Smooth muscle cell (in vitro differentiated cells): ENCODE measurements at regions not wholly inside any gene's neighbourhood (a gene's known extent, or its start where the extent isn't known, plus 50 kb on each side); places are given as distances from the start of the nearest gene placed in this dataset.

ENCODE experiments used
- DNase-seq: peaks from one replicate; lab custom pipeline; 2025; ENCODE audit not compliant: unreplicated experiment; lab: John Stamatoyannopoulos, UW
- H2AFZ ChIP-seq: fragments of 200-600 bp; sonication (generic); 2 replicates; pipeline ENCODE4 v1.6.0; 2016; ENCODE audit warnings: antibody characterized with exemption, low read depth, mild to moderate bottlenecking
- H3F3A ChIP-seq: fragments of 200-600 bp; sonication (generic); 2 replicates; pipeline ENCODE4 v1.6.0; 2017; ENCODE audit warnings: antibody characterized with exemption, low read depth
- H3K27ac ChIP-seq: fragments of 200-600 bp; sonication (generic); 2 replicates; pipeline ENCODE4 v1.5.1; 2016; ENCODE audit warnings: low read depth, mild to moderate bottlenecking
- H3K27me3 ChIP-seq: fragments of 200-600 bp; sonication (generic); 2 replicates; pipeline ENCODE4 v1.6.1; 2016; ENCODE audit warnings: low read depth, mild to moderate bottlenecking
- H3K36me3 ChIP-seq: fragments of 200-600 bp; sonication (generic); 2 replicates; pipeline ENCODE4 v1.5.1; 2016; ENCODE audit warnings: low read depth
- H3K4me1 ChIP-seq: fragments of 200-600 bp; sonication (generic); 2 replicates; pipeline ENCODE4 v1.5.1; 2016; ENCODE audit warnings: low read depth
- H3K4me2 ChIP-seq: fragments of 200-600 bp; sonication (generic); 2 replicates; pipeline ENCODE4 v1.6.0; 2016; ENCODE audit warnings: mild to moderate bottlenecking
- H3K4me3 ChIP-seq: fragments of 200-600 bp; sonication (generic); 2 replicates; pipeline ENCODE4 v1.5.1; 2016; ENCODE audit warnings: mild to moderate bottlenecking
- H3K79me2 ChIP-seq: fragments of 200-600 bp; sonication (generic); 2 replicates; pipeline ENCODE4 v1.6.0; 2016; ENCODE audit warnings: low read depth, mild to moderate bottlenecking
- H3K9ac ChIP-seq: fragments of 200-600 bp; sonication (generic); 2 replicates; pipeline ENCODE4 v1.6.0; 2016; ENCODE audit warnings: low read depth
- H3K9me3 ChIP-seq: fragments of 200-600 bp; sonication (generic); replicated peaks from 2 replicates; pipeline ENCODE4 v1.5.1; 2016; ENCODE audit warnings: low read depth
- H4K20me1 ChIP-seq: fragments of 200-600 bp; sonication (generic); 2 replicates; pipeline ENCODE4 v1.6.0; 2016; ENCODE audit warnings: low read depth
- WGBS: methylation state at CpG from one replicate; pipeline ENCODE4 v1.1.7; 2016; ENCODE audit warnings: low lambda C conversion rate; 5-methylcytosine and 5-hydroxymethylcytosine counted together
- TF ChIP-seq, protein P1 (sequence below): fragments of 200-600 bp; sonication (generic); IDR thresholded peaks from 2 replicates; pipeline ENCODE4 v1.5.1; 2017; ENCODE audit warnings: borderline replicate concordance, mild to moderate bottlenecking, antibody characterized with exemption; ENCODE audit not compliant: insufficient read depth, poor library complexity, severe bottlenecking

DNA sequence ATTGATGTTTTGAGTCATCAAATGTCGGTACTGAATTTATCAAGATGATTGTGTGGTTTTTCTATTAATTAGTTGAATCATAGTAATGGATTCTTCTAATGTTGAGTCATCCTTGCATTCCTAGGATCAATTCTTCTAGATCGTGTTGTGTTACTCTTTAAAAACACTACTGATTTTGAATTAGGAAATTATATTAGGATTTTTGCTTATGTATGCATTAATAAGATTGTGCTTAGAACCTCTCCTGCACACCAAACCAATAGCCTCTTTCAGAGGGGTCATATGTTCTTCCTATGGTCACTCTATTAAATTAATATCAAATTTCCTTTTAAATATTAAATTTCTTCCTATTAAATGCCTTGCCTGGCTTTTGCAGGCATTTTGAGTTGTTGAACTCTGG, 151.7 kb upstream of the TOPAZ1 start:
- TF ChIP-seq, protein P1, sequence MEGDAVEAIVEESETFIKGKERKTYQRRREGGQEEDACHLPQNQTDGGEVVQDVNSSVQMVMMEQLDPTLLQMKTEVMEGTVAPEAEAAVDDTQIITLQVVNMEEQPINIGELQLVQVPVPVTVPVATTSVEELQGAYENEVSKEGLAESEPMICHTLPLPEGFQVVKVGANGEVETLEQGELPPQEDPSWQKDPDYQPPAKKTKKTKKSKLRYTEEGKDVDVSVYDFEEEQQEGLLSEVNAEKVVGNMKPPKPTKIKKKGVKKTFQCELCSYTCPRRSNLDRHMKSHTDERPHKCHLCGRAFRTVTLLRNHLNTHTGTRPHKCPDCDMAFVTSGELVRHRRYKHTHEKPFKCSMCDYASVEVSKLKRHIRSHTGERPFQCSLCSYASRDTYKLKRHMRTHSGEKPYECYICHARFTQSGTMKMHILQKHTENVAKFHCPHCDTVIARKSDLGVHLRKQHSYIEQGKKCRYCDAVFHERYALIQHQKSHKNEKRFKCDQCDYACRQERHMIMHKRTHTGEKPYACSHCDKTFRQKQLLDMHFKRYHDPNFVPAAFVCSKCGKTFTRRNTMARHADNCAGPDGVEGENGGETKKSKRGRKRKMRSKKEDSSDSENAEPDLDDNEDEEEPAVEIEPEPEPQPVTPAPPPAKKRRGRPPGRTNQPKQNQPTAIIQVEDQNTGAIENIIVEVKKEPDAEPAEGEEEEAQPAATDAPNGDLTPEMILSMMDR: no peak
- Histone ChIP-seq H3K27me3 (peaks cover 9% of the 10 kb centered on the region), H3K9me3 (no peaks in the 10 kb centered on the region), H4K20me1 (no peaks in the 10 kb centered on the region), H2AFZ (no peak overlapping the region), H3F3A (no peaks in the 10 kb centered on the region), H3K36me3 (no peaks in the 10 kb centered on the region), H3K4me3 (no peak overlapping the region), H3K9ac (no peak overlapping the region), H3K4me2 (no peak overlapping the region), H3K4me1 (no peaks in the 10 kb centered on the region), H3K27ac (no peak overlapping the region), H3K79me2 (no peaks in the 10 kb centered on the region)
- DNase-seq: no peak
- 90% methylated on average over 2 of the region's 2 CpGs for WGBS

DNA sequence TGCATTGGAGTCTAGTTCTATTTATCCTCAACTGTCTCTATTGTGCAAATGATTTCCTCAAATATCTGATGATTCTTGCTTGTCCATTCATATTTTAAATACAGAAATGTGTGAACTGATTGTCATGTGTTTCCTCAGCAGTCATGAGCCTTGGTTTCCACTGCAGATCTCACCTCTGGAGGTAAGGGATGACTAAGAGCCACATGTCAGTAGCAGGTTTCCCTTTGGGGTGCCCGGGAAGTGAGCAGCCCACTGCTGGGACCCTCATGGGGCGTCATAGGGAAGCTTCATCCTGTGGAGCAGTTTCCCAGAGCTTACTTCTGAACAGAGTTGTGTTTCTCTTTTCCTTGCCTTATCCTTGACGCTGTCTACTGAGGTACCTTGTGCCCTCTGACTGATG, 149.2 kb upstream of the TOPAZ1 start:
- H3K36me3 ChIP-seq: no peaks in the 10 kb centered on the region
- H3K27me3 ChIP-seq: peaks cover 9% of the 10 kb centered on the region
- WGBS: 95% methylated on average over 3 of the region's 3 CpGs
- H3F3A ChIP-seq: no peaks in the 10 kb centered on the region
- no peak overlapping the region for H3K4me2 ChIP-seq
- H2AFZ ChIP-seq: no peak overlapping the region
- H3K79me2 ChIP-seq: no peaks in the 10 kb centered on the region
- no peaks in the 10 kb centered on the region for H4K20me1 ChIP-seq
- TF ChIP-seq, protein P1: no peak
- no peak for DNase-seq
- H3K9me3 ChIP-seq: no peaks in the 10 kb centered on the region
- no peak overlapping the region for H3K9ac ChIP-seq
- H3K4me3 ChIP-seq: no peak overlapping the region
- no peak overlapping the region for H3K27ac ChIP-seq
- no peaks in the 10 kb centered on the region for H3K4me1 ChIP-seq

DNA sequence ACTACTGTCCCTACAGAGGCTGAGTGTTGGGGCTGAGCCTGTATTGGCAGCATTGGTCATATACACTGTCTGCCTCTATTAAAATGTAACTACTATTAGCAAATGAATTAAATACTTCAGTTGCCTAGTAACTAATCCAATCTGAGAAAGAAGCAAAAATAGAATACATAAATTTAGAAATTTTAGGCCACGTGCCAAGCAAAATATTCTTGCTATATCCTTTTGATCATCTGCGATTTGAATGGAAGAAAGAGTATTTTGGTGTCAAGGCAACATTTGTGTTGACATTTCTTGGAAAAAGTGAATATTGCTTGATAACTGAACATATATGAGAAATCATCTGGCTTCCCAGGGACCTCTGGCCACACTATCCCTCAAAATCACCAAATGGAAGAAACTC, 148.2 kb upstream of the TOPAZ1 start:
- Histone ChIP-seq H3K4me1 (no peaks in the 10 kb centered on the region), H3K9me3 (no peaks in the 10 kb centered on the region), H3K4me2 (no peak overlapping the region), H3F3A (no peaks in the 10 kb centered on the region), H4K20me1 (no peaks in the 10 kb centered on the region), H3K27me3 (peaks cover under 1% of the 10 kb centered on the region), H3K36me3 (no peaks in the 10 kb centered on the region), H2AFZ (no peak overlapping the region), H3K27ac (no peak overlapping the region), H3K9ac (no peak overlapping the region), H3K79me2 (no peaks in the 10 kb centered on the region), H3K4me3 (no peak overlapping the region)
- 95% methylated on average over 2 of the region's 2 CpGs for WGBS
- TF ChIP-seq, protein P1: no peak
- no peak for DNase-seq

DNA sequence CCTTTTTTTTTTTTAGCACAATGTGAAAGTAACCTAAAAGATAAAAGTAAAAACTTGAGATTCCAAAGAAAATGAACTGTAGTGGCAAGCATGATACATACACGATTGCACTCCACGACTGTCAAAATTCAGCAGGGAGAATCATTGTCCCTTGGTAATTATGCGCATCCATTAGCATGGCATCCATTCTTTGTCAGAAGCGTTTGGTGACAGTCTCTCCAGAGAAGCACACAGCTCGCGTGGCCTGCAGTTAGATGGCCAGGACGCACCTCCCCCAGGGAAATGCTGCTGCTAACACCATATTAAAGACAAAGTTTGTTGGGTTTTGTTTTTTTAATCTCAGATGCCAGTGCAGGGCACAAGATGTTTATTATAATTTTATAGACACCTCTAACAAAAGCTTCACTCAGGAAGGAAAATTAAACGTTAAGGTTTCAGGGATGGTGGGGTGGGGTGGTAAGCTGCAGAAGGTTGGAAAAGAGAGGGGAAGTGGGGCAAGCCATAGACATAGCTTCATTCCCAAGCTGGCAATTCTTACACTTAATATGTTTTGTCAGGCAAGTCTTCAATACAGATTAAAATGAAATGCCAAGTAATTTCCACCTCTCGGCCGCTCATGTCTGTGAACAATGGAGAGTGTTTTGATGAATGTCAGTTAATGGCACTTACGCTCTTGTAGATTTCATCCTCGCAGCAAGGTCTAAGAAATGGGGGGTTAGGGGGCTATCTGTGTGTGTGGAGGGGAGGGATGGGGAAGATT, 142.8 kb upstream of the TOPAZ1 start:
- Histone ChIP-seq H3K27ac (no peak overlapping the region), H3K4me2 (no peak overlapping the region), H3K36me3 (no peaks in the 10 kb centered on the region), H3K79me2 (no peaks in the 10 kb centered on the region), H3F3A (no peaks in the 10 kb centered on the region), H3K9ac (no peak overlapping the region), H3K4me3 (no peak overlapping the region), H4K20me1 (no peaks in the 10 kb centered on the region), H3K4me1 (peaks cover 13% of the 10 kb centered on the region), H2AFZ (no peak overlapping the region), H3K9me3 (no peaks in the 10 kb centered on the region), H3K27me3 (peaks cover 4% of the 10 kb centered on the region)
- DNase-seq: no peak
- 77% methylated on average over 12 of the region's 12 CpGs for WGBS
- TF ChIP-seq, protein P1: no peak
